ENCODE measurements at regions not wholly inside any gene's neighbourhood (a gene's known extent, or its start where the extent isn't known, plus 50 kb on each side); places are given as distances from the start of the nearest gene placed in this dataset.
A peak's percentile ranks its signal among the peaks of the same experiment; 100 is the strongest.

- no peak for DNase-seq (ENCODE audit: low read depth)
Measured at GRCh38 chr15:61481886-61482285, 252.8 kb upstream of the RORA start.

- no peak for DNase-seq (ENCODE audit: low read depth)
Measured at GRCh38 chr15:61480863-61481262, 251.8 kb upstream of the RORA start.

GRCh38 chr15:61480295-61480694 is 251.2 kb upstream of the RORA start:
- no peak for DNase-seq (ENCODE audit: low read depth)

GRCh38 chr15:61479613-61480012 is 250.5 kb upstream of the RORA start:
- peak; percentile 27 for DNase-seq (ENCODE audit: low read depth)

- DNase-seq (ENCODE audit: low read depth): no peak
Measured at GRCh38 chr15:61476741-61477140, 247.6 kb upstream of the RORA start.

GRCh38 chr15:61474796-61475195 is 245.7 kb upstream of the RORA start:
- DNase-seq (ENCODE audit: low read depth): no peak

GRCh38 chr15:61467823-61468222 is 238.7 kb upstream of the RORA start:
- no peak for DNase-seq (ENCODE audit: low read depth)

GRCh38 chr15:61459785-61460707 is 230.9 kb upstream of the RORA start:
- DNase-seq (ENCODE audit: low read depth): peak; percentile 27

- DNase-seq (ENCODE audit: low read depth): no peak
Measured at GRCh38 chr15:61457050-61457733, 228.1 kb upstream of the RORA start.

GRCh38 chr15:61449186-61449702 is 220.1 kb upstream of the RORA start:
- no peak for DNase-seq (ENCODE audit: low read depth)

- DNase-seq (ENCODE audit: low read depth): no peak
Measured at GRCh38 chr15:61447981-61448380, 218.9 kb upstream of the RORA start.

- DNase-seq (ENCODE audit: low read depth): no peak
Measured at GRCh38 chr15:61444585-61444984, 215.5 kb upstream of the RORA start.

GRCh38 chr15:61442821-61443220 is 213.7 kb upstream of the RORA start:
- no peak for DNase-seq (ENCODE audit: low read depth)

GRCh38 chr15:61441891-61442290 is 212.8 kb upstream of the RORA start:
- DNase-seq (ENCODE audit: low read depth): no peak

GRCh38 chr15:61426466-61426865 is 197.4 kb upstream of the RORA start:
- DNase-seq (ENCODE audit: low read depth): no peak

- no peak for DNase-seq (ENCODE audit: low read depth)
Measured at GRCh38 chr15:61425934-61426333, 196.8 kb upstream of the RORA start.

GRCh38 chr15:61422773-61423172 is 193.7 kb upstream of the RORA start:
- no peak for DNase-seq (ENCODE audit: low read depth)

- DNase-seq (ENCODE audit: low read depth): no peak
Measured at GRCh38 chr15:61421938-61422337, 192.8 kb upstream of the RORA start.

- no peak for DNase-seq (ENCODE audit: low read depth)
Measured at GRCh38 chr15:61421470-61421869, 192.4 kb upstream of the RORA start.

- no peak for DNase-seq (ENCODE audit: low read depth)
Measured at GRCh38 chr15:61420546-61420945, 191.4 kb upstream of the RORA start.

- no peak for DNase-seq (ENCODE audit: low read depth)
Measured at GRCh38 chr15:61415617-61416120, 186.6 kb upstream of the RORA start.

- no peak for DNase-seq (ENCODE audit: low read depth)
Measured at GRCh38 chr15:61411902-61412510, 182.9 kb upstream of the RORA start.
